A673 (cell line): ENCODE measurements at regions not wholly inside any gene's neighbourhood (a gene's known extent, or its start where the extent isn't known, plus 50 kb on each side); places are given as distances from the start of the nearest gene placed in this dataset.

Experiments
- BruUV-seq: library from RNA; stranded (reverse); fragments of 400-500 nt; replicated peaks from 2 replicates; lab custom pipeline; 2021; lab: Mats Ljungman, UMichigan
- CTCF ChIA-PET: fragments of 300-600 bp; sonication (Branson Sonifier 250); formaldehyde crosslinking; loops from one replicate; lab custom pipeline; 2022; ENCODE audit warnings: antibody characterized with exemption; lab: Charles Lee
- POLR2A ChIA-PET: fragments of 300-600 bp; sonication (Branson Sonifier 250); formaldehyde crosslinking; loops from one replicate; lab custom pipeline; 2022; ENCODE audit warnings: antibody characterized with exemption; ENCODE audit not compliant: low non-redundant PET; lab: Charles Lee
- DNase-seq: peaks from one replicate; pipeline ENCODE4 v3.0.0-alpha.2; 2015; ENCODE audit warnings: low spot score
- H3K27ac ChIP-seq: fragments of 200-600 bp; sonication (generic); 2 replicates; pipeline ENCODE4 v1.5.1; 2016; ENCODE audit warnings: mixed run types, low read depth, mild to moderate bottlenecking, mixed read lengths, antibody characterized with exemption, low read length; ENCODE audit not compliant: poor library complexity, severe bottlenecking
- H3K27me3 ChIP-seq: fragments of 200-600 bp; sonication (generic); replicated peaks from 2 replicates; pipeline ENCODE4 v1.6.1; 2017; ENCODE audit warnings: mixed run types, low read depth, mild to moderate bottlenecking, mixed read lengths, antibody characterized with exemption, low read length; ENCODE audit not compliant: insufficient read depth, poor library complexity
- H3K36me3 ChIP-seq: fragments of 200-600 bp; sonication (generic); 2 replicates; pipeline ENCODE4 v1.6.1; 2016; ENCODE audit warnings: mixed run types, mild to moderate bottlenecking, mixed read lengths, antibody characterized with exemption, low read length; ENCODE audit not compliant: insufficient read depth, poor library complexity, severe bottlenecking
- H3K4me1 ChIP-seq: fragments of 200-600 bp; sonication (generic); 2 replicates; pipeline ENCODE4 v1.6.1; 2017; ENCODE audit warnings: mixed run types, mild to moderate bottlenecking, mixed read lengths, antibody characterized with exemption, low read length; ENCODE audit not compliant: insufficient read depth, poor library complexity, severe bottlenecking
- H3K4me3 ChIP-seq: fragments of 200-600 bp; sonication (generic); 2 replicates; pipeline ENCODE4 v1.5.1; 2016; ENCODE audit warnings: low read depth, mixed run types, mild to moderate bottlenecking, mixed read lengths, low read length; ENCODE audit not compliant: poor library complexity, severe bottlenecking
- H3K9me3 ChIP-seq: fragments of 200-600 bp; sonication (generic); 2 replicates; pipeline ENCODE4 v1.6.1; 2016; ENCODE audit warnings: mixed run types, low read depth, mild to moderate bottlenecking, mixed read lengths, antibody characterized with exemption, low read length; ENCODE audit not compliant: poor library complexity, severe bottlenecking
- CTCF ChIP-seq: fragments of 300-800, 200-600 bp; sonication (generic); conservative IDR thresholded peaks from 2 replicates; pipeline ENCODE4 v1.5.1; 2017; ENCODE audit warnings: low read depth, mild to moderate bottlenecking, antibody characterized with exemption, low read length, moderate library complexity, mixed read lengths
- EZH2 ChIP-seq: fragments of 200-600 bp; sonication (generic); IDR thresholded peaks from 2 replicates; pipeline ENCODE4 v1.6.1; 2017; ENCODE audit warnings: borderline replicate concordance, low read depth, mild to moderate bottlenecking, mixed read lengths, antibody characterized with exemption, low read length; ENCODE audit not compliant: poor library complexity, severe bottlenecking
- intact Hi-C: fragments of 100-400 bp; cut with micrococcal nuclease; formaldehyde crosslinking; loops from one replicate; pipeline ENCODE4 v1.10.0; 2022; ENCODE audit not compliant: unreplicated experiment

DNA sequence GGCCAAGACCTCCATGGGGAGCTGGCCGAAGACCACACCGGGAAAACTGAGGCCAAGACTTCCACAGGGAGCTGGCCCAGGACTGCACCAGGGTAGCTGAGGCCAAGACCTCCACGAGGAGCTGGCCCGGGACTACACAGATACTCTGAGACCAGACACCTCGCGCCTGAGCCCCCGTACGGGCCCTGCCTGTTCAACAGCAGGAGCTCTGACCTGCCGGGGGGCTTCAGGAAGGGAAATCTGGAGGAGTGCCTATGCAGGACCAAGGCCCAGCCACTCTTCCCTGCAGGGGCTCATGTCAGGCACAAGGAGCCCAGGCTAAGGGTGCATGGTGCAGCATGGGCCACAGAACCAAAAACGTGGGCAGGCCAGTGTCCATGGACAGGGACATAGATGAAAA is 151.6 kb downstream of the TMEM18 start:
- Histone ChIP-seq H3K27ac (no peak overlapping the region), H3K4me3 (no peak overlapping the region), H3K27me3 (no peaks in the 10 kb centered on the region), H3K36me3 (no peaks in the 10 kb centered on the region), H3K9me3 (no peaks in the 10 kb centered on the region), H3K4me1 (no peaks in the 10 kb centered on the region)
- no TSS peak for BruUV-seq
- no peak for DNase-seq
- ChIA-PET POLR2A (no interaction called here), CTCF (no interaction called here)
- TF ChIP-seq EZH2 (no peak), CTCF (no peak)
- intact Hi-C loops, result no loop called here

DNA sequence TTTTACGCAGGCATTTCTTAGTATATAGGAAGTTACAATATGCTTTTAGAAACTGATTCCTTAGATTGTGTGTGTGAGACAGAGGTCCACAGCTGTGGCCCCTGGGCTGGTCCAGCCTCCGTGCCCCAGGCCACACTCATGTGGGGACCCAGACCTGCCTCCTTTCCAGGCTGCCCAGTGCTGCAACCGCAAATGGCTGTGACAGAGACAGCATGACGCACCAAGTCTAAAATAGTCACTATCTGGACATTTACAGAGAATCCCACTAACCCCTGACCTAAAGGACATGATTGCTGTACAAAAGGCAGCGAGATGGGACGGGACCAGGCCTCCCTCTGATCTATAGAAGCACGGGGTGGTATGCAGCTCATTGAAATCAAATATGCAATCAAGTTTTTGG is 152.2 kb downstream of the TMEM18 start:
- CTCF ChIA-PET, result no interaction called here
- Histone ChIP-seq H3K9me3 (no peaks in the 10 kb centered on the region), H3K4me3 (no peak overlapping the region), H3K27me3 (no peaks in the 10 kb centered on the region), H3K36me3 (no peaks in the 10 kb centered on the region), H3K27ac (no peak overlapping the region), H3K4me1 (no peaks in the 10 kb centered on the region)
- POLR2A ChIA-PET, result no interaction called here
- intact Hi-C loops, result no loop called here
- no peak for DNase-seq
- TF ChIP-seq CTCF, result no peak
- TF ChIP-seq EZH2, result no peak
- BruUV-seq, result no TSS peak

GRCh38 chr2:524442-524841 is 152.8 kb downstream of the TMEM18 start:
- TF ChIP-seq CTCF (no peak), EZH2 (no peak)
- no peak for DNase-seq
- no peaks in the 10 kb centered on the region for H3K36me3 ChIP-seq
- H3K27ac ChIP-seq, result no peak overlapping the region
- POLR2A ChIA-PET, result no interaction called here
- no peaks in the 10 kb centered on the region for H3K27me3 ChIP-seq
- no peaks in the 10 kb centered on the region for H3K9me3 ChIP-seq
- H3K4me1 ChIP-seq, result no peaks in the 10 kb centered on the region
- BruUV-seq, result no TSS peak
- intact Hi-C loops, result no loop called here
- CTCF ChIA-PET, result no interaction called here
- no peak overlapping the region for H3K4me3 ChIP-seq
